A549 (cell line): ENCODE measurements at regions not wholly inside any gene's neighbourhood (a gene's known extent, or its start where the extent isn't known, plus 50 kb on each side); places are given as distances from the start of the nearest gene placed in this dataset.

Experiments
- RAD21 ChIP-seq, 2 experiments: fragments of >200 bp in 1 of 2; sonication (Bioruptor Twin) in 1 of 2; formaldehyde crosslinking in 1 of 2; IDR thresholded peaks in 1 of 2; conservative IDR thresholded peaks in 1 of 2; 2 replicates in 1 of 2; 3 replicates in 1 of 2; pipeline ENCODE4 v1.6.1; 2012 to 2018; ENCODE audit warnings: inconsistent platforms in 1 of 2
- TF ChIP-seq, protein P1 (sequence below): fragments of 200-600 bp; sonication (generic); IDR thresholded peaks from 2 replicates; pipeline ENCODE4 v1.6.1; 2016; ENCODE audit warnings: antibody characterized with exemption, mild to moderate bottlenecking, moderate library complexity
- TF ChIP-seq, protein P2 (sequence below): fragments of >200 bp; sonication (Bioruptor Twin); formaldehyde crosslinking; IDR thresholded peaks from 3 replicates; pipeline ENCODE4 v1.6.1; 2016
- TF ChIP-seq, protein P3 (sequence below): fragments of >200 bp; sonication (Bioruptor Twin); formaldehyde crosslinking; IDR thresholded peaks from 3 replicates; pipeline ENCODE4 v1.5.1; 2016

DNA sequence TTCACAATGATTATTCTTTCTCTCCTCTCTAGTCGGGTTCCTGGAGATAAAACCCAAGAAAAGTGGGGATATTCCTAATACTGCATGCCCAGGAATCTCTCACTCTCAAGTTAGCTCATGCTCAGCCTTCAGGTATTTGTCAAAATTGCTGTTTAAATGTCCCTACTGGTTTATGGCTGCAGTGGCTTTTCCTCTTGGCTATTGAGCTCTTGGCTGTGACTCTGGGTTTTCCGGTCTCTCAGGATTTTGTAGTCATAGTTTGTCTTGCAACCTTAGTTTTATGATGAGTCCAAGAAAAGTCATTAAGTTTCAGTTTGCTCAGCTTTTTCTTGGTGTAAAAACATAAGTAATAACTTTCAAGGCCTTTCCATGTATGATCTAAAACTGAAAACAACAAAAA lies 820.7 kb upstream of the HS6ST1 start:
- TF ChIP-seq, protein P1, sequence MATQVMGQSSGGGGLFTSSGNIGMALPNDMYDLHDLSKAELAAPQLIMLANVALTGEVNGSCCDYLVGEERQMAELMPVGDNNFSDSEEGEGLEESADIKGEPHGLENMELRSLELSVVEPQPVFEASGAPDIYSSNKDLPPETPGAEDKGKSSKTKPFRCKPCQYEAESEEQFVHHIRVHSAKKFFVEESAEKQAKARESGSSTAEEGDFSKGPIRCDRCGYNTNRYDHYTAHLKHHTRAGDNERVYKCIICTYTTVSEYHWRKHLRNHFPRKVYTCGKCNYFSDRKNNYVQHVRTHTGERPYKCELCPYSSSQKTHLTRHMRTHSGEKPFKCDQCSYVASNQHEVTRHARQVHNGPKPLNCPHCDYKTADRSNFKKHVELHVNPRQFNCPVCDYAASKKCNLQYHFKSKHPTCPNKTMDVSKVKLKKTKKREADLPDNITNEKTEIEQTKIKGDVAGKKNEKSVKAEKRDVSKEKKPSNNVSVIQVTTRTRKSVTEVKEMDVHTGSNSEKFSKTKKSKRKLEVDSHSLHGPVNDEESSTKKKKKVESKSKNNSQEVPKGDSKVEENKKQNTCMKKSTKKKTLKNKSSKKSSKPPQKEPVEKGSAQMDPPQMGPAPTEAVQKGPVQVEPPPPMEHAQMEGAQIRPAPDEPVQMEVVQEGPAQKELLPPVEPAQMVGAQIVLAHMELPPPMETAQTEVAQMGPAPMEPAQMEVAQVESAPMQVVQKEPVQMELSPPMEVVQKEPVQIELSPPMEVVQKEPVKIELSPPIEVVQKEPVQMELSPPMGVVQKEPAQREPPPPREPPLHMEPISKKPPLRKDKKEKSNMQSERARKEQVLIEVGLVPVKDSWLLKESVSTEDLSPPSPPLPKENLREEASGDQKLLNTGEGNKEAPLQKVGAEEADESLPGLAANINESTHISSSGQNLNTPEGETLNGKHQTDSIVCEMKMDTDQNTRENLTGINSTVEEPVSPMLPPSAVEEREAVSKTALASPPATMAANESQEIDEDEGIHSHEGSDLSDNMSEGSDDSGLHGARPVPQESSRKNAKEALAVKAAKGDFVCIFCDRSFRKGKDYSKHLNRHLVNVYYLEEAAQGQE: no peak
- TF ChIP-seq RAD21 (conservative IDR thresholded peaks at IDR 0.05 in 1 of 2, IDR thresholded peaks at IDR 0.05 in 1 of 2): no peak
- TF ChIP-seq, protein P2, sequence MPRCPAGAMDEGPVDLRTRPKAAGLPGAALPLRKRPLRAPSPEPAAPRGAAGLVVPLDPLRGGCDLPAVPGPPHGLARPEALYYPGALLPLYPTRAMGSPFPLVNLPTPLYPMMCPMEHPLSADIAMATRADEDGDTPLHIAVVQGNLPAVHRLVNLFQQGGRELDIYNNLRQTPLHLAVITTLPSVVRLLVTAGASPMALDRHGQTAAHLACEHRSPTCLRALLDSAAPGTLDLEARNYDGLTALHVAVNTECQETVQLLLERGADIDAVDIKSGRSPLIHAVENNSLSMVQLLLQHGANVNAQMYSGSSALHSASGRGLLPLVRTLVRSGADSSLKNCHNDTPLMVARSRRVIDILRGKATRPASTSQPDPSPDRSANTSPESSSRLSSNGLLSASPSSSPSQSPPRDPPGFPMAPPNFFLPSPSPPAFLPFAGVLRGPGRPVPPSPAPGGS: no peak
- TF ChIP-seq, protein P3, sequence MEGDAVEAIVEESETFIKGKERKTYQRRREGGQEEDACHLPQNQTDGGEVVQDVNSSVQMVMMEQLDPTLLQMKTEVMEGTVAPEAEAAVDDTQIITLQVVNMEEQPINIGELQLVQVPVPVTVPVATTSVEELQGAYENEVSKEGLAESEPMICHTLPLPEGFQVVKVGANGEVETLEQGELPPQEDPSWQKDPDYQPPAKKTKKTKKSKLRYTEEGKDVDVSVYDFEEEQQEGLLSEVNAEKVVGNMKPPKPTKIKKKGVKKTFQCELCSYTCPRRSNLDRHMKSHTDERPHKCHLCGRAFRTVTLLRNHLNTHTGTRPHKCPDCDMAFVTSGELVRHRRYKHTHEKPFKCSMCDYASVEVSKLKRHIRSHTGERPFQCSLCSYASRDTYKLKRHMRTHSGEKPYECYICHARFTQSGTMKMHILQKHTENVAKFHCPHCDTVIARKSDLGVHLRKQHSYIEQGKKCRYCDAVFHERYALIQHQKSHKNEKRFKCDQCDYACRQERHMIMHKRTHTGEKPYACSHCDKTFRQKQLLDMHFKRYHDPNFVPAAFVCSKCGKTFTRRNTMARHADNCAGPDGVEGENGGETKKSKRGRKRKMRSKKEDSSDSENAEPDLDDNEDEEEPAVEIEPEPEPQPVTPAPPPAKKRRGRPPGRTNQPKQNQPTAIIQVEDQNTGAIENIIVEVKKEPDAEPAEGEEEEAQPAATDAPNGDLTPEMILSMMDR: no peak
